Neural progenitor cell (in vitro differentiated cells): ENCODE measurements at regions not wholly inside any gene's neighbourhood (a gene's known extent, or its start where the extent isn't known, plus 50 kb on each side); places are given as distances from the start of the nearest gene placed in this dataset.

Experiments used
- DNase-seq: peaks from one replicate; pipeline ENCODE4 v3.0.0-alpha.2; 2016; ENCODE audit warnings: low spot score
- H2AFZ ChIP-seq: fragments of 200-600 bp; sonication (generic); replicated peaks from 2 replicates; pipeline ENCODE4 v1.6.1; 2016; ENCODE audit warnings: antibody characterized with exemption
- H3F3A ChIP-seq: fragments of 200-600 bp; sonication (generic); 2 replicates; pipeline ENCODE4 v1.6.1; 2016; ENCODE audit warnings: antibody characterized with exemption, low read depth
- H3K27ac ChIP-seq: fragments of 200-600 bp; sonication (generic); 2 replicates; pipeline ENCODE4 v1.5.1; 2016; ENCODE audit warnings: mild to moderate bottlenecking
- H3K27me3 ChIP-seq: fragments of 200-600 bp; sonication (generic); 2 replicates; pipeline ENCODE4 v1.6.1; 2016; ENCODE audit warnings: mild to moderate bottlenecking, moderate library complexity
- H3K36me3 ChIP-seq: fragments of 200-600 bp; sonication (generic); 2 replicates; pipeline ENCODE4 v1.5.1; 2016
- H3K4me1 ChIP-seq: fragments of 200-600 bp; sonication (generic); 2 replicates; pipeline ENCODE4 v1.6.1; 2016; ENCODE audit warnings: mixed run types
- H3K4me2 ChIP-seq: fragments of 200-600 bp; sonication (generic); 2 replicates; pipeline ENCODE4 v1.6.1; 2016
- H3K4me3 ChIP-seq: fragments of 200-600 bp; sonication (generic); 2 replicates; pipeline ENCODE4 v1.5.1; 2016
- H3K79me2 ChIP-seq: fragments of 200-600 bp; sonication (generic); 2 replicates; pipeline ENCODE4 v1.6.1; 2016; ENCODE audit warnings: low read depth
- H3K9ac ChIP-seq: fragments of 200-600 bp; sonication (generic); 2 replicates; pipeline ENCODE4 v1.6.1; 2016
- H3K9me3 ChIP-seq: fragments of 200-600 bp; sonication (generic); 2 replicates; pipeline ENCODE4 v1.5.1; 2016; ENCODE audit warnings: low read depth
- H4K20me1 ChIP-seq: fragments of 200-600 bp; sonication (generic); 2 replicates; pipeline ENCODE4 v1.6.1; 2016; ENCODE audit warnings: low read depth
- H3K27ac Mint-ChIP-seq: 3 replicates; pipeline ENCODE4 v1.8.0; 2021; ENCODE audit warnings: mixed read lengths
- H3K27me3 Mint-ChIP-seq: 2 replicates; pipeline ENCODE4 v1.8.0; 2022; ENCODE audit warnings: low read depth, mild to moderate bottlenecking, inconsistent platforms, moderate library complexity, mixed read lengths; ENCODE audit not compliant: insufficient read depth
- H3K36me3 Mint-ChIP-seq: 3 replicates; pipeline ENCODE4 v1.8.0; 2021; ENCODE audit warnings: mixed read lengths
- H3K4me1 Mint-ChIP-seq: 3 replicates; pipeline ENCODE4 v1.8.0; 2021; ENCODE audit warnings: mixed read lengths
- H3K4me3 Mint-ChIP-seq: 3 replicates; pipeline ENCODE4 v1.8.0; 2021; ENCODE audit warnings: mild to moderate bottlenecking, moderate library complexity, mixed read lengths
- H3K9me3 Mint-ChIP-seq: 3 replicates; pipeline ENCODE4 v1.8.0; 2020; ENCODE audit warnings: mixed read lengths
- CTCF ChIP-seq: fragments of 200-600 bp; sonication (generic); IDR thresholded peaks from 2 replicates; pipeline ENCODE4 v1.5.1; 2017; ENCODE audit warnings: antibody characterized with exemption, mild to moderate bottlenecking
- EZH2 ChIP-seq: fragments of 200-600 bp; sonication (generic); IDR thresholded peaks from 2 replicates; pipeline ENCODE4 v1.6.1; 2017; ENCODE audit warnings: antibody characterized with exemption, mild to moderate bottlenecking, moderate library complexity
- EZH2phosphoT487 ChIP-seq: fragments of 200-600 bp; sonication (generic); IDR thresholded peaks from 2 replicates; pipeline ENCODE4 v1.6.1; 2017; ENCODE audit warnings: antibody characterized with exemption

GRCh38 chr11:128086794-128087193 lies 500.6 kb downstream of the ETS1 start:
- H3K9ac ChIP-seq: no peak overlapping the region
- H3F3A ChIP-seq: no peaks in the 10 kb centered on the region
- H3K9me3 ChIP-seq: peaks cover 14% of the 10 kb centered on the region
- DNase-seq: no peak
- H3K4me3 Mint-ChIP-seq: no peak overlapping the region
- peaks cover 8% of the 10 kb centered on the region for H3K9me3 Mint-ChIP-seq
- H3K36me3 Mint-ChIP-seq: peaks cover 2% of the 10 kb centered on the region
- no peaks in the 10 kb centered on the region for H4K20me1 ChIP-seq
- H3K4me1 ChIP-seq: no peaks in the 10 kb centered on the region
- no peak overlapping the region for H2AFZ ChIP-seq
- H3K27ac Mint-ChIP-seq: no peak overlapping the region
- no peaks in the 10 kb centered on the region for H3K4me1 Mint-ChIP-seq
- no peaks in the 10 kb centered on the region for H3K27me3 Mint-ChIP-seq
- peaks cover 13% of the 10 kb centered on the region for H3K36me3 ChIP-seq
- no peak for TF ChIP-seq EZH2phosphoT487
- TF ChIP-seq EZH2: no peak
- TF ChIP-seq CTCF: no peak
- H3K27me3 ChIP-seq: no peaks in the 10 kb centered on the region
- no peak overlapping the region for H3K4me2 ChIP-seq
- no peak overlapping the region for H3K4me3 ChIP-seq
- no peaks in the 10 kb centered on the region for H3K79me2 ChIP-seq
- H3K27ac ChIP-seq: no peak overlapping the region

DNA sequence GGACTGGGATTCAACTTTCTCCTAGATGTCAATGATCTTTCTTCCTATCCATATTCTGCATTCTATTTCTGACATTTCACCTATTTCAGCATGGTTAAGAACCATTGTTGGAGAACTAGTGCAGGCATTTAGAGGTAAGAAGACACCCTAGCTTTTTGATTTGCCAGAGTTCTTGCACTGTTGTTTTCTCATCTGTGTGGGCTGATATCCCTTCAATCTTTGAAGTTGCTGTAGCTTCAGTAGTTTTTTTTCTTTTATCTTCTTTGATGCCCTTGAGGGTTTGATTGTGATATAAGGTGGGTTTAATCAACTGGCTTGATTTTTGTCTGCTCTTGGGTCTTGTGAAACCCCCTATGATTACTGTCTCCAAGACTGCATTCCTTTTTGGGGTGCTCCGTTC lies 502.1 kb downstream of the ETS1 start:
- Mint-ChIP-seq H3K36me3 (peaks cover 2% of the 10 kb centered on the region), H3K27ac (no peak overlapping the region), H3K27me3 (peaks cover under 1% of the 10 kb centered on the region), H3K9me3 (peaks cover 8% of the 10 kb centered on the region), H3K4me3 (no peak overlapping the region), H3K4me1 (no peaks in the 10 kb centered on the region)
- H3K9ac ChIP-seq: no peak overlapping the region
- no peaks in the 10 kb centered on the region for H3K4me1 ChIP-seq
- H3F3A ChIP-seq: no peaks in the 10 kb centered on the region
- H3K36me3 ChIP-seq: peaks cover 7% of the 10 kb centered on the region
- H3K27ac ChIP-seq: no peak overlapping the region
- H3K79me2 ChIP-seq: no peaks in the 10 kb centered on the region
- no peak overlapping the region for H2AFZ ChIP-seq
- no peak overlapping the region for H3K4me3 ChIP-seq
- no peak overlapping the region for H3K4me2 ChIP-seq
- no peaks in the 10 kb centered on the region for H4K20me1 ChIP-seq
- no peak for TF ChIP-seq EZH2
- TF ChIP-seq CTCF: no peak
- TF ChIP-seq EZH2phosphoT487: no peak
- no peaks in the 10 kb centered on the region for H3K27me3 ChIP-seq
- DNase-seq: no peak
- H3K9me3 ChIP-seq: peaks cover 7% of the 10 kb centered on the region

- Histone ChIP-seq H3K4me1 (no peaks in the 10 kb centered on the region), H3K79me2 (no peaks in the 10 kb centered on the region), H3K4me3 (no peak overlapping the region), H3K4me2 (no peak overlapping the region), H3K27ac (no peak overlapping the region), H3K9me3 (no peaks in the 10 kb centered on the region), H3K36me3 (no peaks in the 10 kb centered on the region), H3K9ac (no peak overlapping the region), H4K20me1 (no peaks in the 10 kb centered on the region), H2AFZ (no peak overlapping the region), H3K27me3 (no peaks in the 10 kb centered on the region), H3F3A (no peaks in the 10 kb centered on the region)
- Mint-ChIP-seq H3K4me1 (no peaks in the 10 kb centered on the region), H3K27ac (no peak overlapping the region), H3K4me3 (no peak overlapping the region), H3K9me3 (peaks cover 7% of the 10 kb centered on the region), H3K27me3 (peaks cover 2% of the 10 kb centered on the region), H3K36me3 (no peaks in the 10 kb centered on the region)
- DNase-seq: no peak
- TF ChIP-seq CTCF: no peak
- no peak for TF ChIP-seq EZH2
- no peak for TF ChIP-seq EZH2phosphoT487
Observed at GRCh38 chr11:128082574-128082973, 504.8 kb downstream of the ETS1 start.

DNA sequence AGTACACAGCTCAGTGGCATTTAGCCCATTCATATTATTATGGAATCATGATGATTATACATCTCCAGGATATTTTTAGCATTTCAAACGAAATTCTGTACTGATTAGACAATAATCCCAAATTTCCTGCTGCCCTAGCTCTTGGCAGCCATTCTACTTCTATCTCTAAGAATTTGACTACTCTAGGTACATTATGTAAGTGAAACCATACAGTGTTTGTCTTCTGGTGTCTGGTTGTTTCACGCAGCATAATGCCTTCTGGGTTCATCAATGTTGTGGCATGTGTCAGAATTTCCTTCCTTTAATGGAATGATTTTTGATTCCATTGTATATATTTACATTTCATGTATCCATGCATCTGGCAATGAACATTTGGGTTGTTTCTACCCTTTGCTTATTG lies 517.7 kb downstream of the ETS1 start:
- no peaks in the 10 kb centered on the region for H3K79me2 ChIP-seq
- no peaks in the 10 kb centered on the region for H4K20me1 ChIP-seq
- H2AFZ ChIP-seq: no peak overlapping the region
- Mint-ChIP-seq H3K9me3 (peaks cover 3% of the 10 kb centered on the region), H3K27me3 (no peaks in the 10 kb centered on the region), H3K27ac (no peak overlapping the region), H3K4me3 (no peak overlapping the region), H3K4me1 (peaks cover 6% of the 10 kb centered on the region), H3K36me3 (no peaks in the 10 kb centered on the region)
- peaks cover 28% of the 10 kb centered on the region for H3K4me1 ChIP-seq
- TF ChIP-seq EZH2phosphoT487 (no peak), EZH2 (no peak), CTCF (no peak)
- no peak overlapping the region for H3K4me2 ChIP-seq
- H3F3A ChIP-seq: peaks cover 21% of the 10 kb centered on the region
- H3K27ac ChIP-seq: no peak overlapping the region
- H3K9ac ChIP-seq: no peak overlapping the region
- H3K36me3 ChIP-seq: no peaks in the 10 kb centered on the region
- no peak overlapping the region for H3K4me3 ChIP-seq
- H3K27me3 ChIP-seq: no peaks in the 10 kb centered on the region
- H3K9me3 ChIP-seq: no peaks in the 10 kb centered on the region
- DNase-seq: no peak
